ENCODE measurements at regions not wholly inside any gene's neighbourhood (a gene's known extent, or its start where the extent isn't known, plus 50 kb on each side); places are given as distances from the start of the nearest gene placed in this dataset.
A peak's percentile ranks its signal among the peaks of the same experiment; 100 is the strongest.
"Not testable (repeated sequence)": the region's sequence is repeated elsewhere in the genome, so short reads cannot be mapped to it uniquely, and the experiment has no call there.

DNA sequence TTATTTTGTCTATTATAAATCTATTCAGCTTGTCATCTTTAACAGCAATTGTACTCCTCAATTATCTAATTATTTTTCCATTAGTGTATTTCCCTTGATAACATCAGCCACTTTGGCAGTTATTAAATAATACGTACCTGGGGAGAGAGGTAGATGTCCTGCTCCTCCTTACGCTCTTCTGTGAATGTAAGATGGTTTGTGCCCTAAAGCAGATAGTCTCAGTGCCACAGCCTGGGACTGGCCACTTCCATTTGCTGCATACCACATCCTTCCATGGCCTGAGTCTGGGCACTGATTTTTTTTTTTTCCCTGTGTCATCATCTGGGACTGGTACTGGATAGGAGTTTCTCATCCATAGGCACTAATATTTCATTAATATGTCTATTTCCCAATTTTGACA is 632.4 kb upstream of the LRRTM4 start:
- DNase-seq, result no peak

DNA sequence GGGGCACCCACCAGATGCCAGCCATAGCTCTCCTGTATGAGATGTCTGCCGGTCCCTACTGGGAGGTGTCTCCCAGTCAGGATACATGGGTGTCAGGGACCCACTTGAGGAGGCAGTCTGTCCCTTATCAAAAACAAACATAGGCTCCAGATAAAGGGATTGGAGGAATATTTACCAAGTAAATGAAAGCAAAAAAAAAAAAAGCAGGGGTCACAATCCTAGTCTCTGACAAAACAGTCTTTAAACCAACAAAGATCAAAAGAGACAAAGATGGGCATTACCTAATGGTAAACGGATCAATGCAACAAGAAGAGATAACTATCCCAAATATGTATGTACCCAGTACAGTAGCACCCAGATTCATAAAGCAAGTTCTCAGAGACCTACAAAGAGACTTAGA is 640.0 kb upstream of the LRRTM4 start:
- DNase-seq, result no peak

DNA sequence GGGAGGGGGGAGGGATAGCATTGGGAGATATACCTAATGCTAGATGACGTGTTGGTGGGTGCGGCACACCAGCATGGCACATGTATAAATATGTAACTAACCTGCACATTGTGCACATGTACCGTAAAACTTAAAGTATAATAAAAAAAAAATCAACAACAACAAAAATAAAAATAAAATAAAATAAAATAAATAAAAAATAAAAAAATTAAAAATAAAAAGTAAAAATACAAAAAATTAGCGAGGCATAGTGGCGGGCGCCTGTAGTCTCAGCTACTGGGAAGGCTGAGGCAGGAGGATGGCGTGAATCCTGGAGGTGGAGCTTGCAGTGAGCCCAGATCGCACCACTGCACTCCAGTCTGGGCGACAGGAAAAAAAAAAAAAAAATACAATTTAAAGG is 650.0 kb upstream of the LRRTM4 start:
- not testable (repeated sequence) for DNase-seq

DNA sequence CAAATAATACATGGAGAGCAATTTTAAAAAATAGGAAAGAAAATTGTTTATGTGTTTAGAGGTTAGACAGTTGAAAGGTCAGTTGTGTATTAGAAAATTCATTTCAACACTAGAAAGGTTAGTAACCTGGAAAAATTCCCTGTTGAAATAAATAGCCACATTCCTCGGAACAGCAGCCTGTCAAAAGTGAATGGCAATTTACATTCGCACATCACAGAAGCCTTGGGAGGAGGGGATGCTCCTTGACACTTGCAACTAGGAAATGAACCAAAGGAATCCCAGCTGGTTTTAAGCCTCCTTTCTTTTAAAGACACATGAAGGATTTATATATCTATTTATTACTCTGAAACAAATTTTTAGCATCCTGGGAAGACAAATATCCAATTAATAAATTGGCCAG is 653.5 kb upstream of the LRRTM4 start:
- DNase-seq, result no peak

DNA sequence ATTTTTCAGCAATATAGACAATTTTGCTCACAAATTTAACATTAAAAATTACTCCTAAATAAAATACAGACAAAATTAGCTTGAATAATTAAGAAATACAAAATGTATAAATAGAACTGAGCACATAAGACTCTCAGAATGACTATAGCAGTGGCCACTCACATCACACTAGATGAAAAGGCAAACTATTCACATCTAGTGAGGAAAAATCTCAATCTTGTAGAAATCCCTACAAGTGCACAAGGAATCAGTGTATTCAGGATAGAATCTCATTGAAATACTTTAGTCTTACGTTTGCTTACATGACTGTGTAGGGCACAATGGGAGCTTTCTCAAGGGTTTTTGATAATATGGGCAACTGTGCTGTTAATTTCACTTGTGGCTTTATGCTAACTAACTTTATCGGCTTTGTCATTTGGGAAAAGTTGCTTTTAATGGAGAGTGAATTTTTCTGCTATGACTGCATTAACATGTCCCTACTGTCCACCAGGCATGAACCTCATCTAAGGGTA is 678.9 kb upstream of the LRRTM4 start:
- DNase-seq, result peak in 1 of 2 donors; percentile 29

DNA sequence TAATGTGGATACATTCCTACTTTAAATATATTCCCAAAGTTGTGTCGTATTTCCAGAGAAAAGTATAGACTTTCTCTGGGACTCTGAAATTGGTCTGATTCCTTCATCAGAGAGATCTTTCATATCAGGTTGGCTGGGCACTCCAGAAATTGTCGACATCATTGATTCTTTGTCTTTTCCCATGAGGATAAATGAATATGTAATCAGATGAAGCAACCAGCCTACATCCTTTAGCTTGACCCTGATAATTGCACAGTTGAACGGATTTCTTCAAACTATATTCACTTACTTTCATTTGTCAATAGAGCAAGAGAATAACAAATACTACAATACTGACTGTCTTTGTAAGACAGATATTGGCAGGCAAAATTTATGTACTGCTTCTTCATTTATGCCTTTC is 680.2 kb upstream of the LRRTM4 start:
- no peak for DNase-seq

DNA sequence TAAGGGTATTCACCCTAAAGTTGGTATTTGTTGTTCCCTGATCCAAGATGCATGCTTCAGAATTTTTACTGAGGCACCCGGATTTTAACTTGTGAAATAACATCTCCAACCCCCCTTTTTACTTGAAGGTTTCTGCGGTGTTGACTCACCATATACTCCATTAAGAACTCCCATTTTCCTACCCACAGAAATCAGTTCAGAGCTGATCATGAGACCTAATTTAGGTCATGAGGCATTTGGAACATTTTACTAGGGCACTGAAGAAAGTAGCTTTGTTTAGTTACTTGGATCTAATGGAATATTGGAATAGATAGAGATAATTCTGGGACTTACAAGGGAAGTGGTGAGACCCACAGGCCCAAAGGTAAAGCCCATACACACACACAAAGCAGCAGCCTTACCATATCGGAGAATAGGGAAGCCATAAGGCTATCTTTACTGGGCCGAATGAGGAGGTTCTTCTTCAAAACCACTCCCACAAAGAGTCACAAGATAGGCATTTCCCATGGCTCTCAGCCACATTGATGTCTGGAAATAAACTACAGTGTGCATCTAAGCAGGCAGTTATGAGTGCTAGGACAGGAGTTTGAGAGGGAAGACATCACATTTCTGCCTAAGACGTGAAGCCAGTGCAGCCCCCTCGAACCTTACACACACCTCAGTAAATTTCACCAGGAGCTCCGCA is 681.0 kb upstream of the LRRTM4 start:
- DNase-seq, result no peak

DNA sequence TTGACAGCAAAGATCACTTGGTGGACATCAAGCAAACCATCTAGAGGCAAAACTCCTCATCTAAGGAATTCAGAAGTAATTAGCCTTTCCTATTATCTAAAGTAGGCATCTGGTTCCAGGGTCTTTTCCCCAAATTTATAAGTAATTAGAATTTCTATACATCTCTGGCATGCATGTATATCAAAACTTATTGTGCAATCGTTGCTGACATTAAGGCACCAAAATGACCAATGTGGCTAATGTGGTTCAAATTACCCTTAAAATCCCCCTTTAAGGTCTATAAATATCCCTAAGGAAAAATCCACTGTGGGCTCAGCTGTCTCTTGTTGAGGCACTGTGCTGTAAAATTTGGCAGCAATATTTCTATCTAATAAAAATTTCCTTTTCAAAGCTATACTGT is 695.9 kb upstream of the LRRTM4 start:
- DNase-seq, result no peak

DNA sequence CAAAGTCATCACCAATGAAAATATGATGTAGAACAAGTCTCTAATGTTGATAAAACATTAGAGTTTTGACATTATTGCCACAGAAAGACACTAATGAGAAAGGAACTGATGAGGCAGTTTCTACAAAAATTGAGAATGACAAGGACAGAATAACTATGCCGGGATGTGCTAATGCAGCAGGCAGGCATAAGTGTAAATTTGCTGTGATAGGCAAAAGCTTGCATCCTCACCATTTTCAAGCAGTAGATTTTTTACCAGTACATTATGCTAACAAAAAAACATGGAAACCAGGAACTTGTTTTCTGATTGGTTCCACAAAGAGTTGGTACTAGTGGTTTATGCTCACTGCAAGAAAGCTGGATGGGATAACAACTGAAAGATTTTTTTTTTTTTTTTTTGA is 715.5 kb upstream of the LRRTM4 start:
- DNase-seq, result no peak

DNA sequence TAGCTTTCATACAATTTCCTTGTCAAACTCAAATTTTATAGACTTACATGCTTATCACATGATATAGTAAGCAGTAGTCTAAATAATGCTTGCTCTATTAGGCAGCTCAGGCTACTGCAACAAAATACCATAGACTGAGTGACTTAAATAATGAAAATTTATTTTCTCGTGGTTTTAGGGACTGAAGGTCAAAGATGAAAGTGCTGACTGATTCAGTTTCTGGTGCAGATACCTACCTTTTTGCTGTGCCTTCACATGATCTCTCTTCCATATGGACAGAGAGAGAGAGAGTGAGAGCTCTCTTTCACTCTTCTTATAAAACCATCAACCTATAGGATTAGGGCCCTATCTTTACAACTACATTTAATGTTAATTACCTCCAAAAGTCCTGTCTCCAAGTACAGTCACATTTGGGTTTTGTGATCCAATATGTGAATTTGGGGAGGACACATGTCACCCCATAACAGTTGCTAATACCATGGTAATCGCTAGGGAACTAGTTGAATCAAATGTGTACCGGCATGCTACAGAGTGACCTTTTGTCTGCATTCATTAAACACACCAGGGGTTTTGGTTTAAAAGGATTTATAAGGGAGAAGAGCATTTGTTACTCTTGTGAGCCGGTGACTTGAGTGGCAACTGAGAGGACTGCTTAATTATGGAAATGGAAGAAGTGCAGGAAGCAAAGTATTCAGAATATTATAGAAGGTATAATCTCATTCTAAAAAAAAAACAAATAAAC is 723.4 kb upstream of the LRRTM4 start:
- DNase-seq, result no peak

DNA sequence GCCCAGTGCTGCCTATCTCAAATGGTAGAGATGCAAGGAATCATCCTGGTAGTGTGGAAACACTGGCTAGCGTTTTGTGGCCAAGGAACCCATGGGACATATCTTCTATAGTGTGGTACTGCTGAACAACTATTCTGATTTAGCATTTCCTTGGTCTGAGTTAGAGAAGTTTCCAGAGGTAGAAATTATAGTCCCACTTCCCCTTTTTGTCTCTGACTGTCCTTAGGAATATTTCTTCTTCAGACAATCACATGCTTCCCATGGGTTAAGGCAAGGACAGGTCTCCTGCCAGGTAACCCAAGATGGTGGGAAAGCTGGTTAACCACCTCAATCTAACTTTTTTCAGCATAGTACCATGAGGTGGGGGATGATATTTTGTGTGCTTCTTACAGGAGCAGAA is 729.5 kb upstream of the LRRTM4 start:
- DNase-seq, result no peak

DNA sequence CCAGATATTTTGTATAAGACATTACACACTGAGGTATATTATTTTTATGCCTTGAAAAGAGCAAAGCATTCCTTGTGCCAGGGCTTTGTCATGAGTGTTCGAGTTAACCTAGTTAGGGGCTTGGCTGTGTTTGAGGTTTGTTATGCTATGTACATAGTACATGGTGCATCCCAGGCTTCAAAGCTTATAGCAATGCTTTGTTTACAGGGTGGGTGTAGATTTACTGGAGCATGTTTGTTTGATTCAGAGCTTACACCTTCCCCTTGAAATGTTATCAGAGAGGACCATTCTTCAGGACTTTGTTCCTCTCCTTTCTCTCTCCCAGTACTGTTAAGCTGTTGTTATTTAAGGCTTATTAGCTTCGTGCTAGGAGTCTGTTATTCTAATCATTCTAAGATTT is 738.7 kb upstream of the LRRTM4 start:
- no peak for DNase-seq

DNA sequence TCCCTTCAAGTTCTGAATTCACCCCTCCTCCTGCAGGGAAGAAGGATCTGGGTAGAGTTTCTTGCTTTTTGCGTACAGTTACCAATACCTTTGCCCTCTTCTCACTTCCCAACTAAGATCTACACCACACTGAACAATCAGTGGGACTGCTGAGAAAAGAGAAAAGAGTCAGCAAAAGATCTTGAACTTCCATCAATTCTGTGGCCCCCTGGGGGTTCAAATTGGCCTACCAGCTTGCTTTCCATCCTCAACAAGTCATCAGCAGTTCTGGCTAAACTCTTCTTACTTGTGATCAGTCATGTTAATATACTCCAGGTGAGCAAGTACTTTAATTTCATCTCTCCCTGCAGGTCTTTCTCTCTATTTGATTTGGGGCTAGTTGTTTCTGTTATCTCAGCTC is 739.3 kb upstream of the LRRTM4 start:
- DNase-seq, result no peak

DNA sequence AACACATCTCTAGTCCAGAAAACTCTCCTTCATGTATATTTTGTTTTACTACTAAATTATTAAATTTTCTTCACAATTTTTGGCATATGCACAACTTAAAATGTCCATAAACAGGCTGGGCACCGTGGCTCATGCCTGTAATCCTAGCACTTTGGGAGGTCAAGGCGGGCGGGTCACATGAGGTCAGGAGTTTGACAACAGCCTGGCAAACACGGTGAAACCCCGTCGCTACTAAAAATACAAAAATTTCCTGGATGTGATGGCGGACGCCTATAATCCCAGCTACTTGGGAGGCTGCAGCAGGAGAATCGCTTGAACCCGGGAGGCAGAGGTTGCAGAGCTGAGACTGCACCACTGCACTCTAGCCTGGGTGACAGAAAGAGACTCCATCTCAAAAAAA is 739.9 kb upstream of the LRRTM4 start:
- not testable (repeated sequence) for DNase-seq

DNA sequence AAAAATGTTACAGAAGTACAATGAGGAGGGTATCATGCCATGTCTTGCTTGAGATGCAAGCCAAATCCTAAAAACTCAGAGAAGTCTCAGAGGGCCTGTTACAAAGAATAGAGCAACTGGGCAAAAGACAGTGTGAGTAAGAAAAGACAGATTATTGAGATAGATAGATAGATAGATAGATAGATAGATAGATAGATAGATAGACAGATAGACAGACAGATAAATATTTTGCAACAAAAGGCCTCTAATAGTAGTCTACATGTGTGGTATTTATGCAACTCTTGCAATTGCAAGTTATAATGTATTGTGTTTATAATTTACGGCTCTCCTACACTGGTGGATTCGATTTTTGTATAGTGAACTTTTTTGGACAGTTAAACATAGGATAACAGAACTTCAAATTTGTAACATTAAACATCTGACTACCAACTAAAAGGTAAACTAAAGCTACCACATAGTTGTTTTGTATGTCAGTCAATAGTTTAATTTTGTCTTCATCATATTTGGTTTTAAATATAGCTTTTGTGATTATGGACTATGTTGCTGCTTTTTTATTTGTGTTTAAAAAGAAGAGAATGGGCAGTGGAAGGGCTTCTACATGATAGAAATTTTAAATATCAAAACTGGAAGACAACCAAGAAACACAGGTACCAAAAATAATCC is 740.7 kb upstream of the LRRTM4 start:
- DNase-seq, result no peak

DNA sequence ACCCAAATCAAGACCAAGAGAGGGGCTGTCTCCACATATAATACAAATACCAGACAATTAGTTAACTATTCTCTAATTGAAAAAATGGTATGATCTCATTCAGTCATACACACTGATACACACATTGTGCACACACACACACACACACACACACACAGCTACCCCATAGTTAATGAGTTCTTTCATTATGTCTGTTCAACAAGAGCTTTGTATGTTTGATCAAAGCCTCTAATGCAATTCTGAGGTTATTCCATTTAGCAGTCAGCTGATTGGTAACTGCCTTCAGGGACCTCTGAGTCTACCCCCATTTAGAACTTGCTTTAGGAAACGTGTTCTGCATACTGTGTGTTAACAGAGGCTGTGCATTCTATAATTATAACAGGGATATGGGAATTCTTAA is 741.4 kb upstream of the LRRTM4 start:
- peak; percentile 66 to 88 for DNase-seq

DNA sequence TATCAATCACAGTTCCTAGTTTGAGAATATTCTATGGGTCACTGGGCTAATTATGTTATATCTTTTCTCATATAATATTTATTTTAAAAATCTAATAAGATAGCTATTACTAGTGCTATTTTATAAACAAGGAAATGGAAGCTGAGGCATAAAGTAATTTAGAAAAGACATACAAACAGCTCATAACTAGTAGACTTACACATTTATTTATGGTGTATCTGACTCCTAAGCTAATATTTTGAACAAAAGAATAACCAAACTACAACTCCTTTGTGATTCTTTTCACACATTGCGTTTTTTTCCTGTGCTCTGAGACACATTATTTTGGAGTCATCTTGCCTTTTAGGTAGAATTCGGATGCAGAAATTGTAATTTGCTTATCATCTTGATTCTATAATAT is 742.0 kb upstream of the LRRTM4 start:
- no peak for DNase-seq

DNA sequence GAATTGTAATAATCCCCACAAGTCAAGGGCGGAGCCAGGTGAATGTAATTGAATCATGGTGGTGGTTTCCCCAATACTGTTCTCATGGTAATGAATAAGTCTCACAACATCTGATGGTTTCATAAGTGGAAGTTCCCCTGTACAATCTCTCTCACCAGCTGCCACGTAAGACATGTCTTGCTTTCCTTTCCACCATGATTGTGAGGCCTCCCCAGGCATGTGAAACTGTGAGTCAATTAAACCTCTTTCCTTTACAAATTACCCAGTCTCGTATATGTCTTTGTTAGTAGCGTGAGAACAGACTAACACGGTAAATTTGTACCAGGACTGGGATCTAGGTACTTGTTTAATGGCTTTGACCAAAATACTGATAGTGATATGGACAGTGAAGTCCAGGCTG is 744.3 kb upstream of the REG3G start:
- DNase-seq, result no peak

DNA sequence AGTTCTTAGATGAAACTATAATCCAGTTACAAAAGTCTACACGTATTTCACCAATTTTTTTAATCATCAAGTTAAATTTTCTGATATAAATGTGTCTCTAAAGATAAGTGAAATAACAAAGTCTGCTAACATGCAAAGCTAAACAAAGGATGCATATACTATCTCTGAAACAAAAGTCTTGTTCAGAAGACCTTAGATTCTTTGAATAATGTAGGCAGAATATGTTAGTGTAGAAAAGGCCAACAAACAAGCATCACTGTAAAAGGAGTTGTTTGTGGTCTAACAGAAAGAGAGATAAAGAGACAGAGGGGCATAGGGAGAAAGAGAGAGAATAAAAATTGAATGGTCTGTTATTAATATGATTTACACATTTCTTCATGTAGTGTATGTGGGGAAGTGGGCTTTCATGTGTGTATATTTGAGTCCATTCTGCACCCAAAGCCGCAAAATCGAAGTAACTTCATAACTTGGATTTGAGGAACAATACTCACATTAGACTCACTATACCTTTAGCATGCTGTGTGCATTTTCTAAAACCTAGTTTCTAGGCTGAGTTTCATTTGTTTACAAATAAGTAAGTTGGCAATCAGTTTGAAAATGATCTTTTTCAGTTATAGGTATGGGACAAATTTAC is 734.8 kb upstream of the REG3G start:
- peak in 1 of 2 donors; percentile 38 for DNase-seq

DNA sequence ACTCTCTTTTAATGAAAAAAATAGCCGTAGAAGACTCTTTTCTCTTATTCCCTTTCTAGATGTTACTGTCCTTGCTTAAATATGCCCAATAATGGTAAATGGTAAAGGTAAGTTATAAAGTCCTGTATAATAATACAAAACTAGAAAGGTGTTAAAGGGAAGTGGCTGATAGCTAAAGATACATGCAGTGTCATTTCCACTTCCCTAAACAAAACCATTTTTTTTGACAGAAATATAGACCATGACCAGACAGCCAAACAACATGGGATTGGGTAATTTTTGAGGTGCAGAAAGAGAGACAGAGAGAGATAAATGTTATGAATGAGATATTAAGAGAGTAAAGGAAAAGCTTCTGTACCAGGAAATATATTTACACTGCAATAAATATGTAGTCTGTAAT is 731.7 kb upstream of the REG3G start:
- DNase-seq, result no peak

DNA sequence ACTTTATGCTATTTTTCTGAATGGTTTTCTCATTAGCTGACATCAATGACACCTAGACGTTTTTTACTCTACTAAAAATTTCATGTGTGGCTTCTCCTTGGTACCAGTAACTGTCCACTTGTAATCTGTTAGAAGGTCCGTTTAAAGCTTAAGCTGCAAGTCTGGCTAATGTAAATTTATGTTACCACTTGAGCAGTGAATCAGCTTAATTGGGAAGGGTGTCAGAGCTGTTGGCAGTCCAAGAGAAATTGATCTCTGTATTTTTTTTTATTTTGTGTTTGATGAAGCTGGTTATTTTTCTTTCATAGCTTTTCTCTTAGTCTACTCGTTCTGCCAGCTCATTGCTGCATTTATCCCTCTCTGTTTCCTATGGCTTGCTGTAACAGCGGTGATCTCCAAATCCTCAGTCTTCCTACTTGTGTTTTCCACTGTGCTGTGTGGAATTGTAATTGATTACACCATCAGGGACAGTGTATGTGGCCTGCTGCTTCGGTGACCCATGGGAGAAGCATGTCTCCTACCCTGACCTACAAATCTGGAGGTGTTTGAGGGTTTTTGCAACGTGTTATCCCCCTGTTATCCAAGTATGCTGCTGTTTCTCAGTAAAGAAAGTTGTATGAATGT is 724.2 kb upstream of the REG3G start:
- no peak for DNase-seq

DNA sequence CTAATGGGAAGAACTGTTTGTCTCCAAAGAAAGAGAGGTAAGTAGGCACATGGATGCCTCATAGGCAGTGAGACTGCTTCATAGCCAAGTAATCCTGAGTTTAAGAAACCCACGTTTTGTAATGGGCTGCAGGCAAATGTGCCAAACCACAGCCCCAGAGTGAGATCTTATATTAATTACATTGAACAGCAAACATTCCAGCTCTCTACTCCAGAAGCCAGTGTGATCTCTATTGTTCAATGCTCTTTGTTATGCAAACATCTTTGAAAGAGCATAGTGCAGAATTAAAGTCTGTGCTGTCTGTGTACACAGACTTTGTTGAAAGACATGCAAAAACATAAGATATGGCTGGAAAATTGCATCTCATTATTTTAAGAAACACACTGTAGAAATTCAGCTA is 720.8 kb upstream of the REG3G start:
- DNase-seq, result no peak

DNA sequence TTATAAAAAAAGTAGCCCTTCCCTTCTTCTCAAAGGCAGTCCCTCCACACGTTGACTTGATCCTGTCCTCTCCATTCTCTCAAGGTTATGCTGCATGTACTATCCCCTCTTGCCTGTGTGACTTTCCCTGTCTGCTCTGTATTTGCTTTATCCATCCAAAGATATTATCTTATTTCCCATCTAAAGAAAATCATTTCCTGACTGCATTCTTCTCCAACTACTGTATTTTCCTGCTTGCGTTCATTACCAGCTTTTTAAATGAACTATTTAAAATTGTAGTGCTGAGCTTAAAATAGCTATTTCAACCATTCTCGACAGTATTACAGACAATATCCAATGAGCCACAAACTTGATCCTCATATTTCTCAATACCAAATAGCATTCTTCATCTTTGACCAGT is 716.0 kb upstream of the REG3G start:
- no peak for DNase-seq
